PC-3 (cell line): ENCODE measurements at regions not wholly inside any gene's neighbourhood (a gene's known extent, or its start where the extent isn't known, plus 50 kb on each side); places are given as distances from the start of the nearest gene placed in this dataset.

Source experiments
- CTCF ChIP-seq: fragments of 300-600 bp; sonication (generic); conservative IDR thresholded peaks from 2 replicates; pipeline ENCODE4 v1.5.1; 2017; ENCODE audit warnings: antibody characterized with exemption, low read depth, mild to moderate bottlenecking, low read length
- EZH2 ChIP-seq: fragments of 300-600 bp; sonication (generic); IDR thresholded peaks from one replicate; pipeline ENCODE4 v1.6.1; 2017; ENCODE audit warnings: antibody characterized with exemption, mild to moderate bottlenecking, low read length; ENCODE audit not compliant: unreplicated experiment

GRCh38 chr14:86938320-86938719, 1054.7 kb downstream of the GALC start:
- TF ChIP-seq CTCF (no peak), EZH2 (no peak)
